Endothelial cell of umbilical vein (primary cell): ENCODE measurements at regions not wholly inside any gene's neighbourhood (a gene's known extent, or its start where the extent isn't known, plus 50 kb on each side); places are given as distances from the start of the nearest gene placed in this dataset.

Experiments
- BruUV-seq: library from RNA; stranded (reverse); fragments of 400-500 nt; replicated peaks from 2 replicates; lab custom pipeline; 2021; lab: Mats Ljungman, UMichigan
- CTCF ChIA-PET: fragments of 300-600, 350-600 bp; sonication (Branson Sonifier 250); formaldehyde crosslinking; loops from one replicate; lab custom pipeline; 2021; ENCODE audit warnings: antibody characterized with exemption, inconsistent platforms; lab: Charles Lee
- POLR2A ChIA-PET: fragments of 300-600, 350-600 bp; sonication (Branson Sonifier 250); formaldehyde crosslinking; loops from one replicate; lab custom pipeline; 2021; ENCODE audit warnings: antibody characterized with exemption, inconsistent platforms; lab: Charles Lee
- DNase-seq: peaks from one replicate; pipeline ENCODE4 v3.0.0-alpha.2; 2011; ENCODE audit warnings: low read depth, low spot score
- FAIRE-seq: peaks from 2 replicates; lab custom pipeline; 2011; peaks lifted over from hg19 to GRCh38; lab: Jason Lieb, UNC
- H2AFZ ChIP-seq: 2 replicates; pipeline ENCODE4 v1.6.0; 2012; ENCODE audit warnings: low read depth, low read length, control low read depth, inconsistent platforms
- H3K27ac ChIP-seq: 2 replicates; pipeline ENCODE4 v1.5.1; 2011; ENCODE audit warnings: low read depth, mild to moderate bottlenecking, control low read depth, low read length, moderate library complexity; ENCODE audit not compliant: insufficient read depth
- H3K27me3 ChIP-seq, 2 experiments: 2 replicates each; pipeline versions ENCODE4 v1.6.0 to v1.6.1; 2011; ENCODE audit warnings: low read length in 2 of 2, mixed read lengths in 1 of 2; ENCODE audit not compliant: control insufficient read depth in 2 of 2, insufficient read depth in 2 of 2
- H3K36me3 ChIP-seq, 2 experiments: 2 replicates in 1 of 2; 3 replicates in 1 of 2; pipeline ENCODE4 v1.5.1; 2011; ENCODE audit warnings: low read length in 2 of 2, mild to moderate bottlenecking in 1 of 2, moderate library complexity in 1 of 2; ENCODE audit not compliant: control insufficient read depth in 2 of 2, insufficient read depth in 2 of 2; ENCODE audit errors: extremely low read depth in 1 of 2
- H3K4me1 ChIP-seq: 3 replicates; pipeline ENCODE4 v1.5.1; 2011; ENCODE audit warnings: mild to moderate bottlenecking, low read length; ENCODE audit not compliant: control insufficient read depth, insufficient read depth; ENCODE audit errors: extremely low read depth
- H3K4me2 ChIP-seq: 2 replicates; pipeline ENCODE4 v1.6.1; 2011; ENCODE audit warnings: low read length, control low read depth, mixed read lengths; ENCODE audit not compliant: insufficient read depth
- H3K4me3 ChIP-seq, 3 experiments: fragments of 200-600 bp in 1 of 3; sonication (generic), shearing (Covaris generic) in 1 of 3; replicated peaks in 1 of 3; 2 replicates each; pipeline ENCODE4 v1.5.1; 2011 to 2016; ENCODE audit warnings: control low read depth in 3 of 3, low read length in 3 of 3, mild to moderate bottlenecking in 2 of 3, inconsistent platforms in 1 of 3, low read depth in 1 of 3, moderate library complexity in 1 of 3; ENCODE audit not compliant: insufficient read depth in 1 of 3
- H3K79me2 ChIP-seq: 2 replicates; pipeline ENCODE4 v1.6.0; 2012; ENCODE audit warnings: low read length, inconsistent platforms; ENCODE audit not compliant: control insufficient read depth, insufficient read depth
- H3K9ac ChIP-seq: replicated peaks from 2 replicates; pipeline ENCODE3; 2011; ENCODE audit warnings: low read length, control low read depth; ENCODE audit not compliant: insufficient read depth; ENCODE audit errors: extremely low read depth
- H3K9me1 ChIP-seq: replicated peaks from 3 replicates; pipeline ENCODE4 v1.6.0; 2011; ENCODE audit warnings: mild to moderate bottlenecking, low read length; ENCODE audit not compliant: control insufficient read depth, insufficient read depth; ENCODE audit errors: extremely low read depth
- H3K9me3 ChIP-seq: replicated peaks from 2 replicates; pipeline ENCODE4 v1.5.1; 2012; ENCODE audit warnings: low read length, inconsistent platforms; ENCODE audit not compliant: control insufficient read depth, insufficient read depth
- H4K20me1 ChIP-seq: replicated peaks from 2 replicates; pipeline ENCODE3; 2011; ENCODE audit warnings: mild to moderate bottlenecking, low read length; ENCODE audit not compliant: control insufficient read depth, insufficient read depth; ENCODE audit errors: extremely low read depth
- CTCF ChIP-seq, 2 donors: IDR thresholded peaks; 1 replicate in 1 of 2; 2 replicates in 1 of 2; pipeline ENCODE4 v1.5.1; 2011; ENCODE audit warnings: low read length in 2 of 2, mild to moderate bottlenecking in 2 of 2, moderate library complexity in 2 of 2, control low read depth in 1 of 2, inconsistent platforms in 1 of 2, low read depth in 1 of 2; ENCODE audit not compliant: insufficient read depth in 1 of 2; ENCODE audit errors: extremely low read depth in 1 of 2
- EZH2 ChIP-seq: IDR thresholded peaks from 2 replicates; pipeline ENCODE4 v1.6.1; 2012; ENCODE audit warnings: borderline replicate concordance, low read depth, mild to moderate bottlenecking, moderate library complexity, low read length, inconsistent platforms; ENCODE audit not compliant: severe bottlenecking
- FOS ChIP-seq: IDR thresholded peaks from 2 replicates; pipeline ENCODE4 v1.6.1; 2011; ENCODE audit warnings: mild to moderate bottlenecking, low read length, moderate library complexity, borderline replicate concordance; ENCODE audit not compliant: insufficient read depth
- GATA2 ChIP-seq: IDR thresholded peaks from 2 replicates; pipeline ENCODE4 v1.7.0; 2011; ENCODE audit warnings: low read depth, mild to moderate bottlenecking, moderate library complexity, mixed read lengths, low read length; ENCODE audit not compliant: insufficient read length, insufficient read depth
- JUN ChIP-seq: IDR thresholded peaks from 2 replicates; pipeline ENCODE4 v1.6.1; 2011; ENCODE audit warnings: borderline replicate concordance, low read depth; ENCODE audit not compliant: insufficient read length, insufficient read depth
- MAX ChIP-seq: IDR thresholded peaks from 2 replicates; pipeline ENCODE4 v1.6.1; 2011; ENCODE audit not compliant: insufficient read depth, insufficient read length
- MYC ChIP-seq: IDR thresholded peaks from one replicate; pipeline ENCODE4 v1.6.1; 2011; ENCODE audit warnings: mild to moderate bottlenecking, low read depth, low read length
- POLR2A ChIP-seq: IDR thresholded peaks from 2 replicates; pipeline ENCODE4 v1.6.1; 2012; ENCODE audit warnings: low read depth, mild to moderate bottlenecking, control low read depth, low read length
- POLR2AphosphoS5 ChIP-seq: IDR thresholded peaks from 2 replicates; pipeline ENCODE4 v1.6.1; 2012; ENCODE audit warnings: low read depth, mild to moderate bottlenecking, control low read depth, low read length, moderate library complexity; ENCODE audit not compliant: insufficient read depth
- dilution Hi-C: fragments of 300-500 bp; cut with MboI; formaldehyde crosslinking; loops from one replicate; pipeline ENCODE4 v1.15.0; 2019; ENCODE audit warnings: low sequenced_read_pairs; ENCODE audit not compliant: extremely low pct_ligation_motif_present
- intact Hi-C: fragments of 100-400 bp; cut with micrococcal nuclease; formaldehyde crosslinking; loops from one replicate; pipeline ENCODE4 v1.10.0; 2022

GRCh38 chr14:104394409-104394851, 185.1 kb upstream of the C14orf180 start:
- no peak overlapping the region for H3K27ac ChIP-seq
- no peaks in the 10 kb centered on the region for H3K79me2 ChIP-seq
- no TSS peak for BruUV-seq
- peaks cover 5% of the 10 kb centered on the region for H3K4me1 ChIP-seq
- intact Hi-C loops: no loop called here
- no peaks in the 10 kb centered on the region for H4K20me1 ChIP-seq
- no peaks in the 10 kb centered on the region for H3K36me3 ChIP-seq
- no peak overlapping the region for H3K4me2 ChIP-seq
- no peak for TF ChIP-seq POLR2AphosphoS5
- TF ChIP-seq POLR2A: no peak
- no peak for TF ChIP-seq MAX
- no peak for TF ChIP-seq EZH2
- TF ChIP-seq FOS: no peak
- TF ChIP-seq JUN: no peak
- TF ChIP-seq CTCF (IDR thresholded peaks at IDR 0.05; ENCODE audit: extremely low read depth in 1 of 2, insufficient read depth in 1 of 2, low read depth in 1 of 2, low read length in 2 of 2): no peak
- TF ChIP-seq GATA2: no peak
- TF ChIP-seq MYC: no peak
- no peak overlapping the region for H3K4me3 ChIP-seq
- no peaks in the 10 kb centered on the region for H3K27me3 ChIP-seq
- no peak overlapping the region for H2AFZ ChIP-seq
- H3K9me3 ChIP-seq: no peaks in the 10 kb centered on the region
- CTCF ChIA-PET: interaction anchor here (1.2 kb wide), 1 partner anchor 257 kb away, joined by 3 read pairs; no protein-coding TSS in a partner anchor
- POLR2A ChIA-PET: no interaction called here
- no peaks in the 10 kb centered on the region for H3K9me1 ChIP-seq
- dilution Hi-C loops: no loop called here
- no peak for FAIRE-seq
- no peak overlapping the region for H3K9ac ChIP-seq
- no peak for DNase-seq
